Mucosa of gallbladder (tissue), 1 donor: ENCODE measurements at regions not wholly inside any gene's neighbourhood (a gene's known extent, or its start where the extent isn't known, plus 50 kb on each side); places are given as distances from the start of the nearest gene placed in this dataset.
"Not testable (repeated sequence)": the region's sequence is repeated elsewhere in the genome, so short reads cannot be mapped to it uniquely, and the experiment has no call there.

ENCODE experiments used
- DNase-seq: peaks from one replicate; pipeline ENCODE4 v3.0.0-alpha.2; 2020; ENCODE audit warnings: low spot score
- donor health status: DM: no; HTN: no; CAD: no.

DNA sequence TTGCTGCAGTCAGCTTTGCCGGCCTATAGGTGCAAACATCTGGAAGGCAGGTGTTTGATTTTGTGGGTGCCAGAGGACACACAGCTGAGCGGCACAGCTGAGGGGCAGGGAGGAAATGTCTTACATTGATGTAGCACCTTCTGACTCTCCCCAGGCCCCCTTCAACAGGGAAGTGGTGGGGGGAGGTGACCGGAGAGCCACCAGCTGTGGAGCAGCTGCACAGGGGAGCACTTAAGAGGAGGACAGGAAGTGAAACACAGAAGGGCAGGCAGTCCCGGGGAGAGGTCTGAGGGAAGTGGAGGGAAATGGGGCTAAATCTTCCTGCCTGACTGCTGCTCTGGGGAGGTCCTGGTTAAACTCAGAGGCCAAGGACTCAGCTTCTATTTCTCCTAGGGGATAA, 409.1 kb downstream of the TNS1 start:
- DNase-seq, result no peak

DNA sequence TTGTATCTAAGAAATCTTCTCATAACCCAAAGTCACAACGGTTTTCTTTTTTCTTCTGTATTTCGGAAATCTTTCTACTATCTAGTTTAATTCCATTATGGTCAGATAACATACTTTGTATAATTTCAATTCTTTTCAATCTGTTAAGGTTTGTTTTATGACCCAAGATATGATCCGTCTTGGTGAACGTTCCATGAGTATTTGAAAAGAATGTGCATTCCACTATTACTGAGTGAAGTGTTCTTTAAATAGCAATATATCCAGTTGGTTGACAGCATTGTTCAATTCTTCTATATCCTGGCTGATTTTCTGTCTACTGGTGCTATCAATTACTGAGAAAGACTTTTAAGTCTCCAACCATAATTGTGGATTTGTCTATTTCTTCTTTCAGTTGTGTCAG, 414.5 kb downstream of the TNS1 start:
- no peak for DNase-seq

DNA sequence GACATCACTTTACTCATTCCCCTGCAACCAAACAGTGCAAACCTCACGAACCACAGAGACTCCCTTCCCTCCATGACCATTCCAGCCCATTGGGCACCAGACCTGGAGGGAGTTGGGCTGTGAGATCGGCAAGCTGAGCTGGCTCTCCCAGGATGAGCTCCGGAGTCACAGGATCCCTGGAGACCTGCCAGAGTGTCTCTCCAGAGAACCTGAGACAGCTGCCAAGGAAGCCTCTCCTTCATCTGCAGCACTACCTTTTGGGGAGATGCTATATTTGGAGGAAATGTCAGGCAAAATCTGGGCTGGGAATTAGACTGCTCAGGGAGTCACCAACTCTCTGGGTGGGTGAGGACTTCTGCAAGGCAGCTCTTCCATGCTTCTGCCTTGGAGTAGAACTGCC, 417.4 kb downstream of the TNS1 start:
- no peak for DNase-seq

DNA sequence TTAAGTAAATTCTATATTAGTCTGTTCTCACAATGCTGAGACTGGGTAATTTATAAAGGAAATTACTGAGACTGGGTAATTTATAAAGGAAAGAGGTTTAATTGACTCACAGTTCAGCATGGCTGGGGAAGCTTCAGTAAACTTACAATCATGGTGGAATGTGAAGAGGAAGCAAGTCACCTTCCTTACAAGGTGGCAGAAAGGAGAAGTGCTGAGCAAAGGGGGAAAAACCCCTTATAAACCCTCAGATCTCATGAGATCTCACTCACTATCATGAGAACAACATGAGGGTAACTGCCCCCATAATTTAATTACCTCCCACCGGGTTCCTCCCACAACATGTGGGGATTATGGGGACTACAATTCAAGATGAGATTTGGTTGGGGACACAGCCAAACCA, 422.4 kb downstream of the TNS1 start:
- DNase-seq, result not testable (repeated sequence)

GRCh38 chr2:217573571-217573970, 429.2 kb downstream of the TNS1 start:
- DNase-seq, result no peak

- DNase-seq, result no peak
Measured at GRCh38 chr2:217570394-217570793, 432.4 kb downstream of the TNS1 start.

GRCh38 chr2:217568289-217568971, 434.4 kb downstream of the TNS1 start:
- DNase-seq, result no peak

DNA sequence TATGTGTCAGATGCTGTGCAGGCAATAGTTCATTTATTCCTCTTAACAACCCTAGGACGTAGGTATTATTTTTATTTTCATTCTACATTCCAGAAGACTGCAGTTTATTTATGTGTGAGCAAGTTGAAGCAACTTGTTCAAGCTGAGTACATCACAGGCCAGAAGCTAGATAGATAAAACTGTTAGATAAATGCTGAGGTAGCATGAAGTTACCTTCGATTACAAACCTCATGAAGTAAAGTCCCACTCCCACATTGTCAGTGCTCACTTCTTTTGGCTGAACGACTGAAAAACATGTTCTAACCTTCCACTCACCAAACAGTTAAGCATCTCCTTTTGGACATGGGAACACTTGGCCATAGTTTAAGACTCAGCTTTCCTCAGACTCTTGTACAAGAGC, 439.2 kb downstream of the TNS1 start:
- DNase-seq, result no peak

- DNase-seq, result no peak
Measured at GRCh38 chr2:217562871-217563480, 439.8 kb downstream of the TNS1 start.

DNA sequence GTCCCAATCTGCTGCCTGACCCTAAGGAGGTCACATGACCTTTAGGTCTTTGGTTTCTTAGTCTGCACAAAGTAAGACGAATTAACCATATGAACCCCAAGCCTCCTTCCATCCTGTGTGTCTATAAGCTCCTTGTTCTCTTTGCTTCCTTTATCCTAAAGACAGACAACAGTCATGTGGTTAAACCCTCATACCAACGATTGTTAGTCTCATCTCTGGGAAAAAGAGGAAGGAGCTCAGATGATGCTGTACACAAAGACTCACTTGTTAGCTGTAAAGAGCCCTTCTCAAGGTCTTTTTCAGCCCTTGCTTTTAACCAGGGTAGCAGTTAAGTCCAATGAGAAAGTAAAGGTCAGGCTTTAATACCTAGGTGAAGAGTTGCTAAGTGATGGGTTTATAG, 443.7 kb downstream of the TNS1 start:
- DNase-seq, result no peak

DNA sequence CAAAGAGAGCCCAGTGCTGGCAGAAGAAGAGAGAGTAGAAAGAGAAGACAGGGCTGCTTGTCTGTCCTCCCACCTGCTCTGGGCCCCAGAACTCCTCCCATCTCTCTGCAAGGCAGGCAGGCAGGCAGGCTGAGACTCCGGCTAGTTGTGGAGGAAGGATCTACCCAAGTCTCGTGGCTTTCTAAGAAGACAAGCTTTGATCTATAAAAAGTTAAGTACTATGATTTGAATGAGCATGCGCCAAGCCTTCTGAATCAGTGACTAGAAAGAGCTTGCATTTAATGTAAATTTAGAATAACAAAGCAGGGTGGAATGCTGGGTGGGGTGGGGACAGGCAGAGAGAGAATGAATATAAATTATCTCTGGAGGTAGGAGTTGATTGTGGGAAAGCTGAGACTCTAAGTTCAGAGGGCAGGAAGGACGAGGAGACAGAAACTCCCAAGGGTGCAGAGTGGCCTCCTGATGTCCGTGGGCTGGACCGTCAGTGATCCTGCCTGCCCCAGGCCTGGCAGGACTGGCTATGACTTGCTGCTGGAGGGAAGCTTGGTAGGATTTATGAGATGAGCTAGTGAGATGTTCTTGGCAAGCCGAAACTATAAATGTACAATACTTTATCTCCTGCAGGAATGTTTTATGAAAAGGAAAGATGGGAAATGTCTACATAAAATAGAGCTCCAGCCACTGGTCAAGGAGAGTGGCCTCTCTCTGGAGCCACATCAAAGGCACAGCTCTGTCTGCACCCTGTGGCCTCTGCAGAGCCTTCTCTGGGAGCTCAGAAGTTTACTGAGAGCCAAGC, 447.5 kb downstream of the TNS1 start:
- DNase-seq, result no peak

DNA sequence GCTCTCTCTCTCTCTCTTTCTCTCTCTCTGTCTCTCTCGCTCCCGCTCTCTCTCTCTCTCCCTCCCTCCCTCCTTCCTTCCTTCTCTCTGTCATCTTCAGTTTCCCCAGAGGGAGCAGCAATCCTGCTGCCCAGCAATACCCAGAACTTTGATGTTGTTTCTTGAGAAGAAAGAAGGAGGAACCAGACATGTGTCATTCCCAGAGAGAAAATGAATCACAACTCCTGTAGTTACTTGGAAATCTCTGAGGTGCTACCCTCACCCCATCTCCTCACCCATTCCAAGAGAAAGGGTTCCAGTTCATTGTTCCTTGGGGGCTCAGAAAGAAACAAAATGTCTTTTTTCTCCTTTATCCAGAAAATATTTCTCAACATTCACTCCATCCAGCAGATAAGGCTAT, 449.1 kb downstream of the TNS1 start:
- no peak for DNase-seq

DNA sequence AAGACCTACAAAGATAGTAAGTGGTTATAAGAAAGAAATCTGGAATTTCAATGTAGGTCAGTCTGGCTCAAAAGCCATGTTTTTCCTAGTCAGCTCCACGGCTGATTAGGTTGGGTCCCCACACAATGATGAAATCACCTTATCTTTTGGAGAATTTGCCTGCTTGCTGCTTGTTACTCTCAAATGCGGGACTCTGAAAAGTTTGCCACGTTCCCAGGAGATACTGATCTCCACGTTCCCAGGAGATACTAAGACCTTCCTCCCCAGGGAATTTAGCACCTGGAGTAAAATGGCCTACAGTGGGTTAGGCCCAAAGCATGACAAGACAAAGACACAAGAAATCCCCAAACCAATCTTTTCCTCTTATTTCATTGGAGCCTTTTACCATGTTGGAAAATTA, 449.6 kb downstream of the TNS1 start:
- DNase-seq, result no peak

DNA sequence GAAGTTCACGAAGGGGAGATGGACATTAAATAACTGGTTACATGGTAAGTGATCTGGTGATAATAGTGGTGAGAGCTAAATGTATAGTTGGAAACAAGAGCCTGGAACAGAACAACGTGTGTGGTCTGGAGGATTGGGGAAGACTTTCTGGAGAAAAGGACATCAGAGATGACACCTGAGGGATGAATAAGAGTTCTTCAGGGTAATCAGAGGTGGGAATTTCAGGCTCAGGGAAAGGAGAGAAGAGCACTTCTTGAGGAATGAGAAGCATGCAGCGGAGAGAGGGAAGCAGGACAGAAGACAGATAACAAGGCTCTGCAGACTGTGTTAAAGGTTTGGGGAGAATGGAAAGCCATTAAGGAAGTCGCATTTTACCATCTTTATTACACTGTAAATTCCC, 450.7 kb downstream of the TNS1 start:
- DNase-seq, result no peak

DNA sequence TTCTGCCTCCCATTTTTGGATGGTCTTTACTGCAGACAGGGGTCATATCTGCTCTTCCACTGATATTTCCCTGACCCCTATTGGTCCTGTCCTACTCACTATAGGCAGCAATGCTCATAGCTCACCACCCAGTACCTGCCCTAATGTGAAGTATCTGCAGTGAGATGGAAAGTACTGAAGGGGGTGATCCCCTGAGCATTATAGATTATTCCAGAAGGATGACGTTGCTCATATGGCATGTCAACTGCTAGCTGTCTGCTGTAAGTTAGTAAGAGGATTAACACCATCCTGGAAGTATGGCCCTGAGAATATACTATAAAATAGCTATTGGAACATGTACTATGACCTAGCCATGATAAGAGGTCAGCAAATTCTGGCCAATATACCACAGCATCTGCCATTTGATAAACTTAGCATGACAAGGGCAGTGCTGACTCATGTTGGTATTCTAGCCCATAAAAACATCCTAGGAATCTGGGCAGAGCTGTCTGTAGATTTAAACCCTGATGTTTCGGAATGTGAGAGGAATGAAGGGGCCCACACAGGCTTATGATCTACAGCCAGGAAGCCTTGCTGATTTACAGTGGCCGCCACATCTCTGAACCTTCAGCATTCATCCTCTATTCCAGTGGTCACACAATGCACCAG, 451.4 kb downstream of the TNS1 start:
- DNase-seq, result no peak

DNA sequence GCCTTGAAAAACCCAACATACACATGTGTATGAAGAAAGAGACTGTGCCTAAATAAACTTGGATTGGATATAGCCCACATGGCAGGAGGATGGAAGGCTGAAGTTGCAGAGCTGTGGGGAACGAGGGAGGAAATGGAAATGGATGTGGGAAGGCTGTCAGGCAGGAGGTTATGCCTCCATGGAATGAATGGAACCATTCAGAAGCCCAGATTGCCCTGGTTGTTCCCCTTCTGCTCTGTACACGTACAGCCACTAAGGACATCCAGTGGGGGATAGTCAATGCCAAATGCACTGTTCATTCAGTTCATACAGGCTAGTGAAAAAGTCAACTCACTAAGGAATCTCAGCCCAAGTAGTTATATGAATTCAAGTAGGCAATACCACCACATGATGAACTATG, 463.7 kb downstream of the TNS1 start:
- DNase-seq, result no peak

- DNase-seq, result no peak
Measured at GRCh38 chr2:217538719-217539118, 464.1 kb downstream of the TNS1 start.

GRCh38 chr2:217535957-217536708, 466.7 kb downstream of the TNS1 start:
- no peak for DNase-seq

- DNase-seq, result peak; percentile 47
Measured at GRCh38 chr2:217530392-217531090, 472.3 kb downstream of the TNS1 start.

DNA sequence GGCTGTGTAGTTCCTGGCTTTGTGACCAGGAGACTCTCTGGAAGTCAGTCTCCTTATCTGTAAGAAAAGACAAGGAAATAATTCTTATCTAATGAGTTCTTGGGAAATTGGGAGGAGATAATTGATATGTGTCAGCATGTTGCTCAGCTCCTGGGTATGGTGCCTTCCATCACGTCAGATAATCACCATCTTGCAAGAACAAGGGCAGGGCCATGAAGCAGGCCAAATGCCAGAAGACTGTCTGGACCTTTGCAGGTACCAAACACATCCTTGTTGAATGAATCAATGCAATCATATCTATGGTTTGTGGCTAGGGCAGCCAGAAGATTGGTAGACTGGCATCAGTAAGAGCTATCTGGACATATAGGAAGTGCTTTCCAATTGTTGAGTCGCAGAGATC, 473.5 kb downstream of the TNS1 start:
- no peak for DNase-seq

GRCh38 chr2:217527590-217528202, 475.1 kb downstream of the TNS1 start:
- no peak for DNase-seq
